ENCODE measurements at regions not wholly inside any gene's neighbourhood (a gene's known extent, or its start where the extent isn't known, plus 50 kb on each side); places are given as distances from the start of the nearest gene placed in this dataset.

DNA sequence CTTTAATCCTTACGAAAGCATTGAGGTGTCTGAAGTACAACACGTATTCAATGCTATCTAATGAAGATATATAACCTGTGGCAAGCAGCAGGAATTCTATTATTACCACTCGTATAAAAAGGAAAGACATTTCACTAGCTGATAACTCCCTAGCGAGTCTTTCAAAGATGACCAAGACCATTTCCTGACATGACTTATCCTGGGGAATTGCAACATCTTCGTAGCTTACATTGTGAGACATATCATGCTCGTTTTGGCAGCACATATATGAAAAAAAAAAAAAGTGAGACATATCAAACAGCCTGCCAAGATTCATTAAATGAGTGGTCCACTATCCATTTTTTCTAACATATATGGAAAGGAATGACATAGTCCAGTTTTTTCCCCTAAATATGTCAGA lies 337.0 kb downstream of the FSCB start:
- TF ChIP-seq BHLHE40 (IDR thresholded peaks at IDR 0.05; ENCODE audit: low read depth, low read length) (no peak), CTCF (conservative IDR thresholded peaks at IDR 0.05; ENCODE audit: low read depth, low read length) (no peak), POLR2A (IDR thresholded peaks at IDR 0.05; ENCODE audit: low read depth, low read length) (no peak), FOS (IDR thresholded peaks at IDR 0.05; ENCODE audit: low read depth, low read length) (no peak), RFX5 (IDR thresholded peaks at IDR 0.05; ENCODE audit: low read depth, low read length) (no peak), CEBPB (IDR thresholded peaks at IDR 0.05; ENCODE audit: low read depth, low read length) (no peak), ELK1 (IDR thresholded peaks at IDR 0.05; ENCODE audit: borderline replicate concordance, low read depth, low read length) (no peak), MAFK (IDR thresholded peaks at IDR 0.05; ENCODE audit: low read depth, low read length) (no peak), RAD21 (IDR thresholded peaks at IDR 0.05; ENCODE audit: low read length) (no peak)
- TF ChIP-seq, protein P1, sequence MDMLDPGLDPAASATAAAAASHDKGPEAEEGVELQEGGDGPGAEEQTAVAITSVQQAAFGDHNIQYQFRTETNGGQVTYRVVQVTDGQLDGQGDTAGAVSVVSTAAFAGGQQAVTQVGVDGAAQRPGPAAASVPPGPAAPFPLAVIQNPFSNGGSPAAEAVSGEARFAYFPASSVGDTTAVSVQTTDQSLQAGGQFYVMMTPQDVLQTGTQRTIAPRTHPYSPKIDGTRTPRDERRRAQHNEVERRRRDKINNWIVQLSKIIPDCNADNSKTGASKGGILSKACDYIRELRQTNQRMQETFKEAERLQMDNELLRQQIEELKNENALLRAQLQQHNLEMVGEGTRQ (IDR thresholded peaks at IDR 0.05; ENCODE audit: low read depth, low read length) = no peak
